HG02973 (cell line): ENCODE measurements at regions not wholly inside any gene's neighbourhood (a gene's known extent, or its start where the extent isn't known, plus 50 kb on each side); places are given as distances from the start of the nearest gene placed in this dataset.

Source experiments
- ATAC-seq: cut with Tn5 transposase; IDR thresholded peaks from one replicate; pipeline ENCODE4 v1.9.1; 2021; ENCODE audit warnings: moderate library complexity; ENCODE audit not compliant: unreplicated experiment

DNA sequence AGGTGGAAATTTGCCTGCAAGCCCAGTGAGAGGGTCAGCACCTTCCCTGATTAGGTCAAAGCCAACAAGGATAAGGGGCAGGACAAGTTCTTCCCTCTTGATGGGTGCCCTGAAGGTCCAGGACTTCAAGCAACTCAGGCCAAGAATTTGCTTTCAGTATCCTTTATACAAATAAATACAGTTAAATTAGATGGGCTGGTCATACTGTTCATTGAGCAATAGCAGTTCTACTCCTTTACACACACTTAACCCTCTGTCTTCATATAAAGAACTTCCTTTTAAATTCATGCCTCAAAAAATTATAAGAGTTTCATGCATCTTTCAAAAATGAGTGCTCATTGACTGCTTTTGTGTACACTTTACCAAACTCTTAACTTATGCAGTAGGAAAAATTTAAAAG lies 392.0 kb downstream of the SPRY1 start:
- no peak for ATAC-seq

DNA sequence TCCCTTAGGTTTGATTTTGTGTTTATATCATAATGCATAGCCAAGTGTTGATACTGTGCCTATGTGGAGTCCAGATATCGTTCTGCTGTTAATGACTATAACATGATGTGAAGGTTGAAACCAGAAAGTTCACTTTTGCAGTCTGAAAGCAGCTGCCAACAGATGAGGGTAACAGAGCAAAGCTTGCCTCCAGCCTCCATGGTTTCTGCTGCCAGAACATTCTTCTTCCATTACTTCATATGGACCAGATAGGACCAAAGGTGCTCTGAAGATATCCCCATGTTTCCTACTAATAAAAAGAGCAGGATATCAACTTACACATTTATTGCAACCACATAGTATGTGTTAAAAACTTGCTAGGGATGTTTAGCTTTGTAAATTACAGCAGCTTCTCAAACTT lies 394.1 kb downstream of the SPRY1 start:
- ATAC-seq, result no peak

DNA sequence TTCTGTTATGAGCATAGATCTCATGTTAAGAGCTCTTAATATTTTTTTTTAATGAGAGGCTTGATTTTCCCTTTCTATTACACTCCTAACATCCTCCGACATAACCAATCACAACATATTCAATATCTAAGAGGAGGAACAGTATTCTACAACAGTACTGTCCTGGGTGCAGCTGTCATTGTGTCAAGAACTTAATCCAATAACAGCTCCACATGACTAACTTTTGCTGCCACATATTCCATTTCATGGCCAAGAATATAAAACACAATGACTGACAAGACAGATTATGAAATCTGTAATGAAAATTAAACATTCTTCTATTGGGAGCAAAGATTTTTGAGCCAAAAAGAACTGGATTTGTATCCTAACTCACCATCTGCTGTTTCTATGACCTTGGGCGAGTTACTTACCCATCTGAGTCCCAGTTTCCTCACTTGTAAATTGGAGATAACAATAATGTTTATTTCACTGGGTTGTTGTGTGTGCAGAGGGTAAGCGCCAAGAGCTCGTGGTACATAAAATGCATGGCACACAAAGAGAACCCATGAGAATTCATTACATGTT lies 405.6 kb downstream of the SPRY1 start:
- ATAC-seq, result no peak

DNA sequence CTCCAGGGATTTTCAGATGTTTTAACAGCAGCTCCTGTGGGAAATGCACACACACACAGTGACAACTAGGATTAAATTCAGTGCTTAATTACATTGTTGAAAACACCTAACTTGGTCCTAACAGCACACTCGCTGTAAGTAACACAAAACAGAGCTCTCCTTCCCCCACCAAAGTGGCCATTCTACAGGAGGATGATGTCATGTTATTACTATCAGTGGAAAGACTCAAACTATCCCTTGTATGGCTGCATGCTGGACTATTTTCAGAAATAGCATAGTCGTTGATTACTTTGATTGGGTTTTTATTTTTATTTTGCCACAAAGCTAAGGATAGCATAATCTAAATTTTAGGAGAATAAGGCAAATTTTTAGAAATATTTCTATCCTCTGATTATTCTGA lies 406.3 kb downstream of the SPRY1 start:
- ATAC-seq, result no peak

DNA sequence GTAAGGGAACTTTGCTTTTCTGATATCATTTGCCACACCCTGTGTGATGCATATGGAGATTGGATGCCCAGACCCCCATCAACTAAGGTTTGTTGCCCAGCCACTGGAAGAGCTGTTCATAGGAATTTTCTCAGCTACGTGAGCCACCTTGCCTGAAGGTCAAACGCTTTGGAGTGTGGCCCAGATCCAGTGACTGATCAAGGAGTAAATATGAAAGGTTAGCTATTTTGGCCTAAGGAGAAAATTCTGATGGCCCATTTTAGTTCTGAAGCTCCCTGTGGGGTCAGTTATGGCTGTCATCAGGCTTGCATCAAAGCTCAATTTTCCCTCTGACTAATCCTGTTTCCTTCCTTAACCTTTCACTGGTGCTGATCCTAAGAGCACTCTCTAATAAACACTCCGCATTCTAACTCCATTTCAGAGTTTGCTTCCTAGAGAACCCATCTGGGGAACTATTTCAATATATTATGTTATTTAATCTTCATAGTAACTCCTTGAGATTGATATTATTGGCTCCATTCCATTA lies 407.7 kb downstream of the SPRY1 start:
- no peak for ATAC-seq

DNA sequence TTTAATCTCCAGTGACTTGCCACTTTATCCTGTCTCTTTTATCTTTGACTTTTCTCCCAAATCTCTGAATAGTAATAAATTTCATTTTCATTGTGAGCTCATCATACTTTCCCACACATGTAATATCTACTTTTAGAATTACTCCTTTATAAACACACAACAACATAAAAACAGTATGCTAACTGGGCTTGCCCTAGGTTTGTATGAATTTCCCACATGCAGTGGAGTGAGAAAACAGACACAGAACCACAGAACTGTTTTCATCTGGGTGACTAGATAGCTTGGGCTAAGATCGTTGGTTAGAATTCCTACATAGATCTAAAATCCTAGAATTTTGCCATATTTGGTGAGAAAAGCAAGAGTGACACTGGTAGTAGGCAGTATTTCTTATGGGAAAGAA lies 409.5 kb downstream of the SPRY1 start:
- ATAC-seq, result no peak

DNA sequence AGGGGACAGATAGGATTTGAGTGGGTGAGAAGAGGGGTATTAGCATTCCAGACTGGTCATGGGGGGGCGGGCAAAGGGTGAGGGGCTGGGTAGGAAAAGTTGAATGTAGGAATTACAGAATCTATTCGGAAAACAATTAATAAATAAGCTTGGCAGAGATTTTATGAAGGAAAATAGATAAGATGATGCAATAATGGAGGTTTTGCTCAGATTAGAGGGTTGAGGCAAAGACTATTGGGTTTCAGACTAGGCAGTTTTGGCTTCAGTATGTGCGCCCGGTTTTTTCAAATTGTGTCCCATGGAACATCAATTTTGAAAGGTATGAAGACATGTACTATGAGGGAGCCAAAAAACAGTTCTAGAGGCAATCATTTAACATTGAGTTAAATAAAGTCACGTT lies 410.6 kb downstream of the SPRY1 start:
- ATAC-seq, result no peak

DNA sequence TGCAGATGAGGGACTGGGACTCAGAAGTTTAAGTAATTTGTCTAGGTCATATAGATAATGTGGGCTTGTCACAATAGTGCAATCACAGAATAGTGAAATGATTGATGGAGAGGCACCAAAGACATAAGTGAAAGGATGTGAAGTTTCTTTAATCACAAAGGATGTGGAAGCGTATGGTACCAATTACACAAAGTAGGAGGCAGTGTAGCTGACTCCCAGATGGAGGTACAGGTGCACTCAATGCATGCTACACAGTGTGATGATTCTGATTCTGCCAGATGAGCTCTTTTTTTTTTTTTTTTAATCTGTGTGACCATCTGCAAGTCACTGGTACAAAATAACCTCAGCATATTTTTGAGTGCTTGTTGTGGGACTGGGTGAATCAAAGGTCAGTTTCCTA lies 411.3 kb downstream of the SPRY1 start:
- ATAC-seq, result no peak

DNA sequence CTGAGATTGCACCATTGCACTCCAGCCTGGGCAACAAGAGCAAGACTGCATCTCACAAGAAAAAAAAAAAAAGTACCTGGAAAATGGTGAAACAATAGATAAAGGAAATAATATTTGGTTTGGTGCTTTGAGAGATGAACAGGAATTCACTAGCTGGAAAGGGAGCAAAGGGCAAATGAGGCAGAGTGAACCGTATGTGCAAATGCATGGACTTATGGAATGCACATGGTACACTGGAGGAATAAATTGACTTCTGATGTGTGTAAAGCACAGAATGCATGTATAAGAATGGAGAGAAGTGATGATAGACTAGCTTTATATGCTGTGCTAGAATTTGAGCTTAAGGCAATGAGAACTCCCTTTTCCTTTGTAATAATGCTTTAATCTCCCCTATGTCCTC lies 413.3 kb downstream of the SPRY1 start:
- no peak for ATAC-seq

DNA sequence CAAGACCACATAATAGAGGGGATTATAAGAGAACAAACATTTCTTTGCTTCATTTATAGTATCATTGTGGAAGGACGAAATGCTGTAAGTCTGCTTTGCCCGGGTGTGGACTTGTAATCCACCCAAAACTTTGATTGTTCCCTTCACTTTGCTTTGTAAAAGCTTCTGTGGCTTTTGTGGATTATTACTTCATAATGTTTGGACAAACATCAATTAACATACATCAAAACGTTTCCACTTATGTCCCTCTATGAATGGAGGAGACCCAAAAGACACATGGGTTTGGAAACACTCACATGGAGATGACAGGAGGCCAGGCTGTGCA lies 415.4 kb downstream of the SPRY1 start:
- no peak for ATAC-seq

DNA sequence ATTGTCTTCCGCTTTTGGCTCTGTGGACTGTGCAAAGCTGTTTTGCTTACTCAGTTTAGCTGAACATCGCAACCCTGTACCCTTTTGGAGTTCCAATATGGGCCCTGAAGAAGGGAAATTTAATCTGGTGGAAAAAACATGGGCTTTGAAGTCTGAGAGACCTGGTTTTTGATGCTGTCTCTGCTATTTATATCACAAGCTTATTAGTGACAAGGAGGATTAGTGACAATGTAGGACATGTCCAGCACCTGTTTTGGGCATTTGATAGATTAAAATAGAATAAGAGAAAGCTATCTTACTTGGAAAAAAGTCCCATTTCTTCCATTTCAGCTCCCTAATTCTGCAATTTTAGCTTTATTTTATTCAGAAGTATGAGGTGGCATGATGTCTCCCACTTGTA lies 417.3 kb downstream of the SPRY1 start:
- no peak for ATAC-seq

DNA sequence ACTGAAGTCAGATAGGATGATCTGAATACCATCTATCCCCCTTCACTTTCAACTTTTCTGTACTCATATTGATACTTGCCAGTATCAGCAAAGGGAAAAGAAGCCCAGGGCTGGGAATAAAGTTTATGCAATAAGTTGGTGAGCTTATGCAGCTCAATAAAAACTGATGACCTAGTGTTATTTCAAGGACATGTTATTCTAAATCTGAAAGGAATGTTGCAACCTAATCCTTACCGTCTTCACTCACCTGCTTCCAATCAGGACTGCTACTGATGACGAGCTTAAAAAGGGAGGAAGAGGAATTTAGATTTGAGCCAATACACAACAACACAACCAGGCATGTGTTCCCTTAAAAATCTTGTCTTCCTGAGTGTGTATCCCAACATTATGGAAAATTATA lies 419.9 kb downstream of the SPRY1 start:
- ATAC-seq, result no peak

DNA sequence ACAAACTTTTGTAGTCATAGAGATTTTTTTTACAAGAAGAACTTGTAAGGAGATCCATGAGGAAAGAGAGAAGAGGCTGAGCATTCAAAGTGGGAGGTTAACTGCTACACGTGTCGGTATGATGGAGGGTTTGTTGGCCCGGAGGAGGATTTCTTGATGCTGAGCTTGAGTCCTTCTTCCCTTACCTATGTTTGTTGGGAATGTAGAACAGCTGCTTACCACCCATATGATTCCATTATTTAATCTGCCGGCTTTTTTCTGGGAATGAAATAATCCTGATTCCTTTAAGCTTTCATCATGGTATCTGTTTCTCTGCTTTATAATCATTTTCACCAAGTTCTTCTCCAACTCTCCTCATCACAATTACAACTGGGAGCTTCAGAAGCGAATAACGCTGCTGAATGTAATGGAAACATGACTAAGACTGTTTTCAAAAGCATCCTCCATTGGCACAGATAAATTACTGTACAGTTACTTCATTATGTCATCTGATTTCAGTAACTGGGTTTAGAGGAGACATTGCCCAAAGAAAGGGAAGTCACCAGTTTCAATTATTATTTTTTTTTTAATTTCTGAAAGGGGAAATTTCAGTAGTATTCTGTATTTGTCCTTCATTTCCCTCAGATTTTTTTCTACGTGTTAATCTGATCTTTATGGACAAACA lies 420.6 kb downstream of the SPRY1 start:
- ATAC-seq, result no peak

DNA sequence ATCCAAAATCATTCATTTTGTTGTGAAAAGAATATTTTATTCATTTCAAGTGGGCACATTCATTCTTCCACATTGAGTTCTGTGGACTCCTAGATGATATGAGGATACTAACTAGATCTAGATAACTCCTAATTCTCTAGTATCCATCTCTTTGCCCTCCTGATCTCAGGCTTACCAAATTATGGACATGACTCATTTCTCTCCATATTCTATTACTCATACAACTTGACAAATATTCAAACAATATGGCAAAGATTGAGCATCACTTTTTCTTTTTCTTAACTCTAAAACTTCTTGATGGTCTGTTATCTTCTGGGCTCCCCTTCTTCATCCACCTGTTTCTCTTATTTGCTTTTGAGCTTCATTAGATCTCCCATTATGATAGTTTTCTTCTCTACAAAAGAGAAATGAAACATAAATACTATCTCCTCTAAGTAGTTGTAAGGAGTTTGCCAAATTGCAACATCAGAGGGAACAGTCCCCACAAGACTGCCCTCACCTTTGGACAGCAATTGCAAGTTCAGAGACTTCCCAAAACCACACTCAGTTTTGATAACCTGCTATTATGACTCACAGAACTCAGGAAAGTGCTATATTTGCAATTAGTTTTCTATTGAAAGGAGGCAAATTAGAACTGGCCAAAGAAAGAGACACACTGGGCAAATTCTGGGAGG lies 422.9 kb downstream of the SPRY1 start:
- ATAC-seq, result no peak

DNA sequence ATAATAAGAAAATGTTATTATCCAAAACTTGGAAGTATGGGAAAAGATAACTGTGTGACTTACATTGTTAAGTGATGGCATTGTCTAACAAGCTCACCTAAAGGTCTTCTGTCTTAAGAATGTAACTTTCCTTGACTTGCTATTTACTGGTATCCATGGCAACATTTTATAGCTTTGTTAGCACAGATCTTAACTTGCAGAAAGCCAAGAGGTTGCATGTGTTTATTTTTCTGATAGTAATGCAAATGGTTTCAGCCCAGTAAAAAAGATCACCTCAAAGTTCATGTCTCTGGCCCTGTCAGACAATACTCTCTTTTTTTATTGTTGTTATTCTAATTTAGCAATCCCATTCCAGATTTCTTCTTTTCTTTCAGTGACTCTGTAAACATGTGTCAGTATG lies 425.3 kb downstream of the SPRY1 start:
- no peak for ATAC-seq

DNA sequence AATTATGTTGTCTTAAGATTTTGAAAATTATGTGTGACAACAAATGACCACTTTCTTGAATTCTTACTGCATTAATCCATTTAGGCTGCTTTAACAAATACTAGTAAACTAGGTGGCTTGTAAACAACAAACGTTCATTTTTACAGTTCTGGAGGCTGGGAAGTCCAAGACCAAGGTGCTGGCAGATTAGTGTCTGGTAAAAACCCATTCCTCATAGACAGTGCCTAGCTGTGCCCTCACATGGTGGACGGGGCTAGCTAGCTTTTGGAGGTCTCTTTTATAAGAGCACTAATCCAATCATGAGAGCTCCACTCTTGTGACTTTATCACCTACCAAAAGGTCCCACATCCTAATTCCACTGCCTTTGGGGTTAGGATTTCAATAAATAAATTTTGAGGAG lies 425.8 kb downstream of the SPRY1 start:
- no peak for ATAC-seq

DNA sequence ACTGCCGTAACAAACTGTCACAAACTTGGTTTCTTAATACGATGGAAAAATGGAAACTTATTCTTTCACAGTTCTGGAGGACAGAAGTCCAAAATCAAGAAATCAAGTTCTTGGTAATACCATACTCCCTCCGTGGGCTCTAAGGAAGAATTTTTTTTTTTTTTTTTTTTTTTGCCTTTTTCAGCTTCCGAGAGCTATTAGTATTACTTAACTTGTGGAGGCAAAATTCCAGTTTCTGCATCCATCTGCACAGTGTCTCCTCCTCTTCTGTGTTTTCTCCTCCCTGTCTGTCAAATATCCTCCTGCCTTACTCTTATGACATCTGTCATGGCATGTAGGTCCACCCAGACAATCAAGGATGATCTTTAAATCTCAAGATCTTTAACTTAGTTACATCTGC lies 426.6 kb downstream of the SPRY1 start:
- ATAC-seq, result no peak

DNA sequence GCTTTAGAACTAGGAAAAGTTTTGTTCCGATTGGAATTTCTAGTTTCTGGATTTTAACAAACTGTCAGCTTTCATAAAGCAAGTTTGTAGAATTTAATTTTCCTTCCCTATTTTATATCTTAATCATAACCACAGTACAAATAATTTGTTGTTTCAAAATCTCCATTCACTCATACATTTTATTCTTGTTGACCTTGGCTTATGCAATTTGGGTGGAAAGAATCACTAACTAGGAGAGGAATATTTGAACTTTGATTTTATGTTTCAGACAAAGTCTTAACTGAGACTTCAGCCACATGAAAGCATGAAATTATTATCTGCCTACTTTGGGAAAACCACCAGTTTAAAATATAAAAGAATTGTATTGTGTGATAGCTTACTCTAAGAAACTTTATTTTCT lies 427.9 kb downstream of the SPRY1 start:
- ATAC-seq, result no peak

DNA sequence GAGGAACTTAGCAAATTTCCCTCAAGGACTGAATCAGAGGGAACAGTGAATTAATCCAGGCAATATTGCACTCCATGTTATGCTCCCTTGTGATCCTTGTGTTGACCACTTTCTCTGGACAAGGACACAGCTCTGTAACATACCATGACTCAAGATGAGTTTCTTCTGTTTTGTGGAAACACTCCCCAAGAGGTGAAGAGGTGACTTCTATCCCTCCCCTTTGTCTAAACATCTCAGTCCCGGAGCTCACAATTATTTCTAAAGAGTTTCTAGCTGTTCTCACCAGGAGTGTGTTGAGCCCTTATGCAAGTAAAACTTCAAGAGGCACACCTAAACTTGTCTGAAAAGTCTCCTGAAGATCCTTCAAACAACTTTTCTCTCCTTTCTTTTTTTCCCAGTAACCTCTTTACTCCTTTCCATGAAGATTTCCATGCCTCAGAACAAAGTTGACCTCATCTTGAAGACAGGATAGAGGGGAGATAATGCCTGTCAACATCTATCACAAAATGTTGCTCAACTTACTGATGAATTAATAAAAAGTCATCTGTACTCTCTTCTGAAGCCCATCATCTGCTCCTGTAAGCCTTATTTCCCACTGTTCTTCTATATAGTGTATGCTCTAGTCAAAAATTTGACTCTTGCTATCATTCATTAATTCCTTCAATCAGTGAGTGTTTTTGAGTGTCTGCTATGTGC lies 429.1 kb downstream of the SPRY1 start:
- no peak for ATAC-seq

DNA sequence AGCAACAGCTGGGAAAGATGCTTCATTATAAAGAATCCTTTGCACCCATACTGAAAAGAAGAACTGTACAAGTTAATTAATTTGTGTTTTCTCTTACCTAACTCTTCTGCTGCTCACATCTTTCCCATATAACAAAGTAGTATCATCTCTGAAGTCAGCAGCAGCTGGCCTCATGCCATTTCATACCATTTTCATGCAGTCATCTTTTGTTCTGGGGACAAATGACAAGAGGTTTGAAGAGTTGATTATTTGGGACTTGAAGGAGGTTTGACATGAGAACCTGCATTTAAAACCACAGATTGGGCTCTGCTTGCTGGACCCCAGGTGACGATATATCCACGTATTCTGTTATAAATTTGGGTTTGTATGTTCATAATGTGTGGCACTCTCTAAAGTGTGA lies 430.3 kb downstream of the SPRY1 start:
- no peak for ATAC-seq

DNA sequence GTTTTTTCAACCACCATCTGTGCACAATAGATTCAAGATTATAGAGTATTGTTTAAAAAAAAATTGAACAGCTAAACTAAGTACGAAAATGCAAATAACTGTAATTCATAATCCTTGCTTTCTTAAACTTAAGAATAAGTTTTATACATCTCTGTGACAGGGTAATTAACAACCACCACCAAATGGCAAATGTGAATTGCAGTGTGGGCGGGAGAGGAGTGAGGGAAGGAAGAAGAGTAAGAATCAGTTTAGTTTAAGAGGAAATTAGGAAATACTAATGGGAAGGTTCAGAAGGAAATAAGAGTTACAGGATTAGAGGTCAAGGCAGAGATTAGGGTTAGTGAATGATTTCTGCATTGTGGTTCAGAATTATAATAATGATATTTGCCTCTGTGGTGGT lies 430.9 kb downstream of the SPRY1 start:
- no peak for ATAC-seq

DNA sequence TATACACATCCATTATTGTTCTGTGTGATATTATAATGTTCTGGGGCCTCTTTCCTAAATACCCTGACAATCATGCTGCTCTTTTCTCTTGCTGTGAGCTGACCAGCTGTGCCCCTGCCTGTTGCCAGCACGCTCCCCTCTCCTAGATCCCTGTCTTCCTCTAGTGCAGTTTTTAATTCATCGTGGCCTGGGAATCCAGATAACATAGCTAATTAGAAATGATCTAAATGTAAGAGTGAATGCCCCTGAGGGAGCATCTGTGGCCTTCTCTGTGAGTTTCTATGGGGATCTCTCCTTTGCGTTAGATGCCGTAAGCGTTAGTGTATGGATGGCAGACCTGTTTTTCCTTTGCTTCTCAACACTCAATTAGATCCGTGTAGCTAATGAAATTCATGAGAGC lies 434.3 kb downstream of the SPRY1 start:
- ATAC-seq, result no peak
